Stimulated activated naive CD8-positive, alpha-beta T cell treated with anti-CD3 and anti-CD28 coated beads, Interleukin-15, Interleukin-2, amounts not matched to agents 100 ng/mL and 50 ng/mL, for 24 hours (primary cell): ENCODE measurements at regions not wholly inside any gene's neighbourhood (a gene's known extent, or its start where the extent isn't known, plus 50 kb on each side); places are given as distances from the start of the nearest gene placed in this dataset.

Source experiments
- H3K27ac Mint-ChIP-seq: one replicate; pipeline ENCODE4 v1.8.0; 2021; ENCODE audit warnings: mild to moderate bottlenecking, mixed read lengths
- H3K27me3 Mint-ChIP-seq: one replicate; pipeline ENCODE4 v1.8.0; 2021; ENCODE audit warnings: mixed read lengths
- H3K36me3 Mint-ChIP-seq: one replicate; pipeline ENCODE4 v1.8.0; 2021; ENCODE audit warnings: low read depth, mixed read lengths
- H3K4me1 Mint-ChIP-seq: one replicate; pipeline ENCODE4 v1.8.0; 2021; ENCODE audit warnings: low read depth, mixed read lengths
- H3K4me3 Mint-ChIP-seq: one replicate; pipeline ENCODE4 v1.8.0; 2021; ENCODE audit warnings: mild to moderate bottlenecking, mixed read lengths
- H3K9me3 Mint-ChIP-seq: one replicate; pipeline ENCODE4 v1.8.0; 2021; ENCODE audit warnings: mixed read lengths

DNA sequence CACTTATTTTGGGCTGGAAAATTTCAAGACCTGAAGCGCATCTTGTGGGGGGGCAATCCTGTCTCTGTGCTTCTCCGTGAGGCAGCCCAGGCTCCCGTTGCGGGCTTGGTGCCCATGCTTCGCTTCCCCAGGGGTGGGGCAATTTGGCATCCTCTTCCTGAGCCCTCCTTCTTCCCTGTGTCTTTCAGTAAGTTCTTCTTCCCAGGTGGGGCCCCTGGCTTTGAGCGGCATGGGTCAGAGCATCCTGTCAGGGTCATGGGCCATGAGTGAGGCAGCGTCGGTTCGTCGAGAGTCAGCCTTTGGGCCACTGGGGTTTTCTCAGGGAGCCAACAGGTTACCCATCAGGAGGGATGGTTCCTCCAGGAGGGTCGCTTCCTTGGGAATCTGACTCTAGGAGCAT, 200.7 kb downstream of the UBE3A start:
- H3K27me3 Mint-ChIP-seq = no peaks in the 10 kb centered on the region
- H3K4me3 Mint-ChIP-seq = no peak overlapping the region
- no peaks in the 10 kb centered on the region for H3K4me1 Mint-ChIP-seq
- no peak overlapping the region for H3K27ac Mint-ChIP-seq
- peaks cover 3% of the 10 kb centered on the region for H3K9me3 Mint-ChIP-seq
- H3K36me3 Mint-ChIP-seq = no peaks in the 10 kb centered on the region

DNA sequence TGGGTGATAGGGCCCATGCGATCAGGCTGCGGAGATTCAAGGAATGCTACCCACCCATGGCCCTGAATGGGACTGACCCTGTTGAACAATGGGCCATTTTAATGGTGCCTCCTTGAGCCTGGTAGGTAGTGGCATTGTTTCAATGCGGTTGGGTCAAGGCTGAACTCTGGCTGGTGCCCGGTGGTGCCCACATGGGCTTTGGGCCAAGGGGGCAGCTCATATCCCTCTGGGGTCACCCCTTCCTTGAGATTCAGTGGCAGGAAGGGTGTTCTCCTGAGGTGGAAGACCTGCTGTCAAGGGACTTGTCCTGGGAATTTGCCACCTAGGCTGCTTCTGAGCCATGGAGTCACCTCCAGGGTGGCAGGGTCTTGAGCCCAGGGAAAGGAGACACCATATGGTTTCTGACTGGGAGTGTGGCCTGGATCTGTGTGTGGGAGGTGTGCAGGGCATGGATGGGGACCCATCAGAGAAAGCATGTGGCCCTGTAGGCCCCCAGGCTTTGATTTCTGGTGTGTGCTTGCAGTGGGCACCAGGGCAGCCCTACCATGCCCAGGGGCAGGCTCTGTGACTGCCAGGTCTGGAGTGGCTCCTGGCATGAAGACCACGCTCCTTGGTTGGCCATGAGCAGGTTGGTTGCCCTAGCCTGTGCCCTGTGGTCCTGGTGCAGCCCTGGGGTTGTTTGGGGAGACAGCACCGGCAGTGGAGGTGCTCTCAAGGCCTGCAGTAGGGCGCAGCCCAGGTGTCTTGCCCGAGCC, 199.9 kb downstream of the UBE3A start:
- Mint-ChIP-seq H3K27ac (no peak overlapping the region), H3K27me3 (no peaks in the 10 kb centered on the region), H3K36me3 (no peaks in the 10 kb centered on the region), H3K4me3 (no peak overlapping the region), H3K9me3 (peaks cover 3% of the 10 kb centered on the region), H3K4me1 (no peaks in the 10 kb centered on the region)

DNA sequence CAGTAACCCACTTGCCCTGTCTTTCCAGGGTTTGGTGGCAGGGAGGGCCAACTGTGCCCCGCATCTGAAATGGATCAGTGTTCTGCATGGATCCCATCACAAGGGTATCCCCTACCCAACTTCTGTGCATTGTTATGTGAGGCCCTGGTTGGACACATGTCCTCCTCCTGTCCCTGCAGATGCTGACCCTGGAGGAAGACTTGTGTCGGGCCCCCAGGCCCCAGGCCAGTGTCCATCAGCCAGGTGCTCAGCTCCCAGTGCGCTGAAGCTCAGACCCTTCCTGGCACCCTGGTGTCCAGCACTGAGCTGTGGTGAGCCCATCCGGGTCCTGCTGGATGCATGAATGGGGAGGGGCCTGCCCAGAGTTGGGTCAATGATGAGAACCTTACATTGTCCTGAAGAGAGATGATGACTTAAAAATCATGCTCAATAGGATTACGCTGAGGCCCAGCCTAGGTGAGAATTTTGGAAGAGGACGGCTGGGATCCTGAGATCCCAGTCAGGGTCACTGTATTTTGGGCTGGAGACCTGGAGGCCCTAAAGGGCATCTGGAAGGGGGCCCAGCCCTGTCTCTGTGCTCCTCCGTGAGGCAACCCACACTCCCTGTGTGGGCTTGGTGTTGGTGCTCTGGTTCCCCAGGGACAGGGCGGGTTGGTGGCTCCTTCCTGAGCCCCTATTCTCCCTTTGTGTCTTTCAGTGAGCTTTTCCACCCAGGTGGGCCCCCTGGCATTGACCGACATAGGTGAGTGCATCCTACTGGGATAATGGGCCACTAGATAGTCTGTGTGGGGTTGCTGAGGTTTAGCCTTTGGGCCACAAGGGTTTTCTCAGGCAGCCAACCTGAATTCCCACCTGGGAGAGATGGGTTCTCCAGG, 199.1 kb downstream of the UBE3A start:
- H3K9me3 Mint-ChIP-seq = peaks cover 3% of the 10 kb centered on the region
- no peak overlapping the region for H3K27ac Mint-ChIP-seq
- no peaks in the 10 kb centered on the region for H3K27me3 Mint-ChIP-seq
- H3K36me3 Mint-ChIP-seq = no peaks in the 10 kb centered on the region
- H3K4me3 Mint-ChIP-seq = no peak overlapping the region
- H3K4me1 Mint-ChIP-seq = no peaks in the 10 kb centered on the region

DNA sequence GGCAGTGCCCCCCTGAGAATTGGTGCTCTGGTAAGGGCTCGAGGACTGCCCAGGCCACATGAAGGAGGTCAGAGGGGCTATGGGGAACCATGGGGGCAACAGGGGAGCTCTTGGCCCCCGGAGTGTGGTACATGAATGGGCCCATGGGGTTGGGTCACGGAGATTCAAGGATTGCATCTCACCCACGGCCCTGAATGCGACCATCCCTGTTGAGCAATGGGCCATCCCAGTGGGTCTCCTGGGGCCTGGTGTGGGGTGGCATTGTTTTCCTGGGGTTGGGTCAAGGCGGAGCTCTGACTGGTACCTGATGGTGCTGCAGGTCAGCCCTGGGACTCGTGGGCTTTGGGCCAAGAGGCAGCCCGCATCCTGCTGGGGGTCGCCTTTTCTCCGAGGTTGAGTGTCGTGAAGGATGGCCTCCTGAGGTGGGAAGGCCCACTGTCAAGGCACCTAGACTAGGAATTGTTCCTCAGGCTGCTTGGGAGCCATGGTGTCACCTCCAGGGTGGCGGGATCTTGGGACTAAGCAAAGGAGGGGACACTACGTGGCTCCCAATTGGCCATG, 198.3 kb downstream of the UBE3A start:
- Mint-ChIP-seq H3K36me3 (no peaks in the 10 kb centered on the region), H3K4me3 (no peak overlapping the region), H3K4me1 (no peaks in the 10 kb centered on the region), H3K9me3 (peaks cover 3% of the 10 kb centered on the region), H3K27ac (no peak overlapping the region), H3K27me3 (no peaks in the 10 kb centered on the region)

DNA sequence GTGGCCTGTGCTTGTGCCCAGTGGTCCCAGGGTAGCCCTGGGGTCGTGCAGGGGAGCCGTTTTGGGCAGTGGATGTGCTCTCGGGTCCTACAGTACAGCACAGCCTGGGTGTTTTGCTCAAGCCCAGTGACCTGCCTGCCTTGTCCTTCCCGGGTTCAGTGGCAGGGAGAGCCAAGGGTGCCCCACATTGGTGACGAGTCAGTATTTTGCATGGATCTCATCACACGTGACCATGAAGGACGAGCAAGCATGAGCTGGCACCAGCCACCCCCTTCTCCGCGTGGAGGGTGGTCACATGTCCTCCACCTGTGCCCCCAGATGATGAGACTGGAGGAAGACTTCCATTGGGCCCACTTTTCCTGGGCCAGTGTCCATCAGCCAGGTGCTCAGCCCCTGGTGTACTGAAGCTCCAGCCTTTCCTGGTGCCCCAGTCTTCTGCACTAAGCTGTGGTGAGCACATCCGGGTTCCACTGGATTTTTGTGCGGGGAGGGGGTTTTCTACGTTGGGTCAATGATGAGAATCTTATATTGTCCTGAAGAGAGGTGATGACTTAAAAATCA, 197.5 kb downstream of the UBE3A start:
- no peaks in the 10 kb centered on the region for H3K4me1 Mint-ChIP-seq
- no peaks in the 10 kb centered on the region for H3K9me3 Mint-ChIP-seq
- H3K27ac Mint-ChIP-seq = no peak overlapping the region
- no peak overlapping the region for H3K4me3 Mint-ChIP-seq
- H3K36me3 Mint-ChIP-seq = no peaks in the 10 kb centered on the region
- H3K27me3 Mint-ChIP-seq = no peaks in the 10 kb centered on the region

DNA sequence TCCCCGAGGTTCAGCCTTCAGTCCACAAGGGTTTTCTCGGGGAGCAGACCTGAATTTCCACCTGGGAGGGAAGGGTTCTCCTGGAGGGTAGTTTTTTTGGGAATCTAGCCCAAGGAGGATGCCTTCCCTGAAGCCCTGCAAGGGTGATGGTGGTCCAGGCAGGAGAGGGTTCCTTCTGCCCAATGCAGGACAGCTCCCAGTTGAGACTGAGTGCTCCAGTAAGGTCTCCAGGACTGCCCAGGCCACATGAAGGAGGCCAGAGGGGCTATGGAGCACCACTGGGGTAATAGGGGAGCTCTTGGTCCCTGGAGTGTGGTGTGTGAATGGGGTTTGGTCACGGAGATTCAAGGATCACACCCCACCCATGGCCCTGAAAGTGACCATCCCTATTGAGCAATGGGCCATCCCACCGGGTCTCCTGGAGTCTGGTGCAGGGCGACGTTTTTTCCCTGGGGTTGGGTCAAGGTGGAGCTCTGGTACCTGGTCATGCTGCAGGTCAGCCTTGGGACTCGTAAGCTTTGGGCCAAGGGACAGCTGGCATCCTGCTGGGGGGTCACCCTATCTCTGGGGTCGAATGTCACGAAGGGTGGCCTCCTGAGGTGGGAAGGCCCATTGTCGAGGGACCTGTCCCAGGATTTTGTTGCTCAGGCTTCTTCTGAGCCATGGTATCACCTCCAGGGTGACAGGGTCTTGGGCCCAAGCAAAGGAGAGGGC, 196.5 kb downstream of the UBE3A start:
- Mint-ChIP-seq H3K4me3 (no peak overlapping the region), H3K27me3 (no peaks in the 10 kb centered on the region), H3K27ac (no peak overlapping the region), H3K4me1 (no peaks in the 10 kb centered on the region), H3K36me3 (no peaks in the 10 kb centered on the region), H3K9me3 (no peaks in the 10 kb centered on the region)

DNA sequence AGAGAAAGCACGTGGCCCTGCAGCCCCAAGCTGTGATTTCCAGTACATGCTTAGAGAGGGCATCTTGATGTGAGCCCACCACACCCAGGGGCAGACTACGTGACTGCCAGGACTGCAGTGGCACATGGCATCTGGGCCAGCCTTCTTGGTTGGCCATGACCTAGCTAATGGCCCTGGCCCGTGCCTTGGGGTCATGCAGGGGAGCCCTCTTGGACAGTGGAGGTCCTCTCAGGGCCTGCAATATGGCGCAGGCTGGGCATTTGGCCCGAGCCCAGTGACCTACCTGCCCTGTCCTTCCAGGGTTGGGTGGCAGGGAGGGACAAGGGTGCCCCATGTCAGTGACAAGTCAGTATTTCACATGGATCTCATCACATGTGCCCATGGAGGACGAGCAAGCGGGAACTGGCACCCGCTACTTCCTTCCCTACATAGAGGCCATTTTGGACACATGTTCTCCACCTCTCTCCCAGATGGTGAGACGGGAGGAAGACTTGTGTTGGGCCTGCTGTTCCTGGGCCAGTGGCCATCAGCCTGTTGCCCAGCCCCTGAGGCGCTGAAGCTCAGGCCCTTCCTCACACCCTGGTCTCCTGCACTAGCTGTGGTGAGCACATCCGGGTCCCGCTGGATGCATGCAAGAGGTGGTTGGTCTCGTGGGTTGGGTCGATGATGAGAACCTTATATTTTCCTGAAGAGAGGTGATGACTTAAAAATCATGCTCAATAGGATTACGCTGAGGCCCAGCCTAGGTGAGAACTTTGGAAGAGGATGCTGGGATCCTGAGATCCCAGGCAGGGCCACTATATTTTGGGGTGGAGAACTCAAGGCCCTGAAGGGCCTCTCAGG, 195.6 kb downstream of the UBE3A start:
- Mint-ChIP-seq H3K27me3 (no peaks in the 10 kb centered on the region), H3K4me1 (no peaks in the 10 kb centered on the region), H3K4me3 (no peak overlapping the region), H3K27ac (no peak overlapping the region), H3K9me3 (no peaks in the 10 kb centered on the region), H3K36me3 (no peaks in the 10 kb centered on the region)

DNA sequence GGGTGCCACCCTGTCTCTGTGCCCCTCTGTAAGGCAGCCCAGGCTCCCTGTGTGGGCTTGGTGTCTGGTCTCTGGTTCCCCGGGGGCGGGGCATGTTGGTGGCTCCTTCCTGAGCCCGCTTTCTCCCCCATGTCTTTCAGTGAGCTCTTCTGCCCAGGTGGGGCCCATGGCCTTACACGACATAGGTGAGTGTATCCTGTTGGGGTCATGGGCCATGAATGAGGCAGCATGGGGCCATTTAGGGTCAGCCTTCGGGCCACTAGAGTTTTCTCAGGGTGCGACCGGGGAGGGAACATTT, 195.1 kb downstream of the UBE3A start:
- no peaks in the 10 kb centered on the region for H3K4me1 Mint-ChIP-seq
- no peak overlapping the region for H3K4me3 Mint-ChIP-seq
- H3K27ac Mint-ChIP-seq = no peak overlapping the region
- no peaks in the 10 kb centered on the region for H3K27me3 Mint-ChIP-seq
- no peaks in the 10 kb centered on the region for H3K36me3 Mint-ChIP-seq
- no peaks in the 10 kb centered on the region for H3K9me3 Mint-ChIP-seq

DNA sequence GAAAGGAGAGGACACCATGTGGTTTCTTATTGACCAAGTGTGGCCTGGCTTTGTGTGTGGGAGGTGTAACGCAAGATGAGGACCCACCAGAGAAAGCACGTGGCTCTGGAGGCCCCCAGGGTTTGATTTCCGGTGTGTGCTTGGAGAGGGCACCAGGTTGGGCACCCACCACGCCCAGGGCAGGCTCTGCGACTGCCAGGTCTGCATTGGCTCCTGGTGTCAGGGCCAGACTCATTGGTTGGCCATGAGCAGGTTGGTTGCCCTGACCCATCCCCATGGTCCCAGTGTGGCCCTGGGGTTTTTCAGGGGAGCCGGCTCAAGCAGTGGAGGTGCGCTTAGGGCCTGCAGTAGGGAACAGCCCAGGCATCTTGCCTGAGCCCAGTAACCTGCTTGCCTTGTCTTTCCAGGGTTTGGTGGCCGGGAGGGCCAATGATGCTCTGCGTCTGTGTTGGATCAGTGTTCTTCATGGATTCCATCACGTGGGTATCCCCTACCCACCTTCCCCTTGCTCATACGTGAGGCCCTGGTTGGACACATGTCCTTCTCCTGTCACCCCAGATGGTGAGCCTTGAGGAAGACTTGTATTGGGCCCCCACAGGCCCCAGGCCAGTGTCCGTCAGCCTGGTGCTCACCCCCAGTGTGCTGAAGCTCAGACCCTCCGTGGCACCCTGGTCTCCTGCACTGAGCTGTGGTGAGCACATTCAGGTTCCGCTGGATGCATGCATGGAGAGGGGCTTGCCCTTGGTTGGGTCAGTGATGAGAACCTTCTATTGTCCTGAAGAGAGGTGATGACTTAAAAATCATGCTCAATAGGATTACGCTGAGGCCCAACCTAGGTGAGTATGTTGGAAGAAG, 193.9 kb downstream of the UBE3A start:
- Mint-ChIP-seq H3K4me1 (no peaks in the 10 kb centered on the region), H3K9me3 (no peaks in the 10 kb centered on the region), H3K27ac (no peak overlapping the region), H3K4me3 (no peak overlapping the region), H3K27me3 (no peaks in the 10 kb centered on the region), H3K36me3 (no peaks in the 10 kb centered on the region)

DNA sequence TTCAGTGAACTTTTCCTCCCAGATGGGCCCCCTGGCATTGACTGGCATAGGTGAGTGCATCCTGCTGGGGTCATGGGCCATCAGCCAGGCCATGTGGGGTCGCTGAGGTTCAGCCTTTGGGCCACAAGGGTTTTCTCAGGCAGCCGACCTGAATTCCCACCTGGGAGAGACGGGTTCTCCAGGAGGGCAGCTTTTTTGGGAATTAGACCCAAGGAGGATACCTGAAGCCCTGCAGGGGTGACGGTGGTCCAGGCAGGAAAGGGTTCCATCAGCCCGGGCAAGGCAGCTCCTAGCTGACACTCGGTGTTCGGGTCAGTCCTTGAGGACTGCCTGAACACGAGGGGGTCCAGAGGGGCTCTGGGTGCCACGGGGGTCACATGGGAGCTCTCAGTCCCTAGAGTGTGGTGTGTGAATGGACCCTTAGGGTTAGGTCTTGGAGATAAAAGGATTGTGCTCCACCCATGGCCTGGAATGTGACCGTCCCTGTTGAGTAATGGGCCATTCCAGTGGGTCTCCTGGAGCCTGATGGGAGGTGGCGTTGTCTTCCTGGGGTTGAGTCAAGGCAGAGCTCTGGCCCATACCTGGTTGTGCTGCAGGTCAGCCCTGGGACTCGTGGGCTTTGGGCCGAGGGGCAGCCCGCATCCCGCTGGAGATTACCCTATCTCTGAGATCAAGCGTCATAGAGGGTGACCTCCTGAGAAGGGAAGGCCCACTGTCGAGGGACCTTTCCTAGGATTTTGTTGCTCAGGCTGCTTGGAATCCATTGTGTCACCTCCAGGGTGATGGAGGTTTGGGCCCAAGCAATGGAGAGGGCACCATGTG, 192.8 kb downstream of the UBE3A start:
- no peaks in the 10 kb centered on the region for H3K4me1 Mint-ChIP-seq
- H3K4me3 Mint-ChIP-seq = no peak overlapping the region
- H3K9me3 Mint-ChIP-seq = no peaks in the 10 kb centered on the region
- no peaks in the 10 kb centered on the region for H3K27me3 Mint-ChIP-seq
- H3K36me3 Mint-ChIP-seq = no peaks in the 10 kb centered on the region
- no peak overlapping the region for H3K27ac Mint-ChIP-seq

DNA sequence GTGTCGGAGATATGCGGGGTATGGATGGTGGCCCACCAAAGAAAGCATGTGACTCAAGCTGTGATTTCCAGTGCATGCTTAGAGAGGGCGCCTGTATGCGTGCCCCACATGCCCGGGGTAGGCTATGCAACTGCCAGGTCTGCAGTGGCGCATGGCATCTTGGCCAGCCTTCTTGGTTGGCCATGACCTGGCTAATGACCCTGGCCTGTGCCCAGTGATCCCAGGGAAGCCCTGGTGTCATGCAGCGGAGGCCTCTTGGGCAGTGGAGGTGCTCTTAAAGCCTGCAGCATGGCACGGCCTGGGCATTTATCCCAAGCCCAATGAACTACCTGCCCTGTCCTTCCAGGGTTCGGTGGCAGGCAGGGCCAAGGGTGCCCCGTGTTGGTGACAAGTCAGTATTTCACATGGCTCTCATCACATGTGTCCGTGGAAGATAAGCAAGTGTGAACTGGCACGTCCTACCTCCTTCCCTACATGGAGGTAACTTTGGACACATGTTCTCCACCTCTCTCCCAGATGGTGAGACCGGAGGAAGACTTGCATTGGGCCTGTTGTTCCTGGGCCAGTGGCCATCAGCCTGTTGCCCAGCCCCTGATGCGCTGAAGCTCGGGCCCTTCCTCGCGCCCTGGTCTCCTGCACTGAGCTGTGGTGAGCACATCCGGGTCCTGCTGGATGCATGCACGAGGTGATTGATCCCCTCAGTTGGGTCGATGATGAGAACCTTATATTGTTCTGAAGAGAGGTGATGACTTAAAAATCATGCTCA, 192.0 kb downstream of the UBE3A start:
- Mint-ChIP-seq H3K4me3 (no peak overlapping the region), H3K27me3 (no peaks in the 10 kb centered on the region), H3K27ac (no peak overlapping the region)

DNA sequence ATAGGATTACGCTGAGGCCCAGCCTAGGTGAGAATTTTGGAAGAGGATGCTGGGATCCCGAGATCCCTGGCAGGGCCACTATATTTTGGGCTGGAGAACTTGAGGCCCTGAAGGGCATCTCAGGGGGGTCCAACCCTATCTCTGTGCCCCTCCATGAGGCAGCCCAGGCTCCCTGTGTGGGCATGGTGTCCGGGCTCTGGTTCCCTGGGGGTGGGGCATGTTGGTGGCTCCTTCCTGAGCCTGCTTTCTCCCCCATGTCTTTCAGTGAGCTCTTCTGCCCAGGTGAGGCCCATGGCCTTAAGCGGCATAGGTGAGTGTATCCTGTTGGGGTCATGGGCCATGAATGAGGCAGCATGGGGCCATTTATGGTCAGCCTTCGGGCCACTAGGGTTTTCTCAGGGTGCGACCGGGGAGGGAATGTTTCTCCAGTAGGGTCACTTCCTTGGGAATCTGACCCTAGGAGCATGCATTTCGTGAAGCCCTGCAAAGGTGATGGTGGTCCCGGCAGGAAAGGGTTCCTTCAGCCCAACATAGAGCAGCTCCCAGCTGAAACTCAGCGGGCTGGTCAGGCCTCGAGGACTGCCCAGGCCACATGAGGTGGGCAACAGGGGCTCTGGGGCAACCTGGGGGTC, 191.3 kb downstream of the UBE3A start:
- H3K9me3 Mint-ChIP-seq = no peaks in the 10 kb centered on the region

More for the DNA sequence above, 192.0 kb downstream of the UBE3A start:
- H3K9me3 Mint-ChIP-seq = no peaks in the 10 kb centered on the region
- H3K4me1 Mint-ChIP-seq = no peaks in the 10 kb centered on the region
- no peaks in the 10 kb centered on the region for H3K36me3 Mint-ChIP-seq

More for the DNA sequence above, 191.3 kb downstream of the UBE3A start:
- Mint-ChIP-seq H3K36me3 (no peaks in the 10 kb centered on the region), H3K27me3 (no peaks in the 10 kb centered on the region), H3K27ac (no peak overlapping the region), H3K4me3 (no peak overlapping the region), H3K4me1 (no peaks in the 10 kb centered on the region)
